Type B pancreatic cell (in vitro differentiated cells): ENCODE measurements at regions not wholly inside any gene's neighbourhood (a gene's known extent, or its start where the extent isn't known, plus 50 kb on each side); places are given as distances from the start of the nearest gene placed in this dataset.
"Not testable (repeated sequence)": the region's sequence is repeated elsewhere in the genome, so short reads cannot be mapped to it uniquely, and the experiment has no call there.

Experiments
- DNase-seq: peaks from one replicate; pipeline ENCODE4 v3.0.0; 2021; ENCODE audit warnings: mixed read lengths; ENCODE audit not compliant: unreplicated experiment; ENCODE audit errors: extremely low spot score
- H3K27ac Mint-ChIP-seq: 2 replicates; pipeline ENCODE4 v1.8.0; 2021; ENCODE audit warnings: mild to moderate bottlenecking, mixed read lengths
- H3K27me3 Mint-ChIP-seq: 2 replicates; pipeline ENCODE4 v1.8.0; 2021; ENCODE audit warnings: mixed read lengths
- H3K36me3 Mint-ChIP-seq: 2 replicates; pipeline ENCODE4 v1.8.0; 2021; ENCODE audit warnings: mixed read lengths
- H3K4me1 Mint-ChIP-seq: one replicate; pipeline ENCODE4 v1.8.0; 2021; ENCODE audit warnings: mixed read lengths; ENCODE audit not compliant: unreplicated experiment
- H3K4me3 Mint-ChIP-seq: 2 replicates; pipeline ENCODE4 v1.8.0; 2021; ENCODE audit warnings: mild to moderate bottlenecking, mixed read lengths
- H3K9me3 Mint-ChIP-seq: 2 replicates; pipeline ENCODE4 v1.8.0; 2021; ENCODE audit warnings: mixed read lengths
- TF ChIP-seq, protein P1 (sequence below): fragments of 200-600 bp; sonication (generic); conservative IDR thresholded peaks from 2 replicates; pipeline ENCODE4 v1.5.0; 2021; ENCODE audit warnings: antibody characterized with exemption, mild to moderate bottlenecking

DNA sequence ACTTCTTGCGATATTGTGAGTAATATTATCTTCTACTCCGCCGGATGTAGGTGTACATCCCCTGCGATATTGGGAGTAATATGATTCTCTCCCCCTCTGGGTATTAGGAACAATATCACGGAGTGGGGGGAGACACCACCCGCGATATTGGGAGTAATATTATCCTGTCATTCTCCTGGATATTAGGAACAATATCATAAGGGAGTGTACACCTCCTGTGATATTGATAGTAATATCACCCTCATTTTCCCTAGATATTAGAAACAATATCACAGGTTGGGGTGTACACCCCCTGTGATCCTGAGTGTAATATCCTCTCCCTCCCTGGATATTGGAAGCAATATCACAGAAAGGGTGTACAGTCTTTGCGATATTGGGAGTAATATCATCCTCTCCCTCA, 64.3 kb upstream of the CEACAM21 start:
- TF ChIP-seq, protein P1, sequence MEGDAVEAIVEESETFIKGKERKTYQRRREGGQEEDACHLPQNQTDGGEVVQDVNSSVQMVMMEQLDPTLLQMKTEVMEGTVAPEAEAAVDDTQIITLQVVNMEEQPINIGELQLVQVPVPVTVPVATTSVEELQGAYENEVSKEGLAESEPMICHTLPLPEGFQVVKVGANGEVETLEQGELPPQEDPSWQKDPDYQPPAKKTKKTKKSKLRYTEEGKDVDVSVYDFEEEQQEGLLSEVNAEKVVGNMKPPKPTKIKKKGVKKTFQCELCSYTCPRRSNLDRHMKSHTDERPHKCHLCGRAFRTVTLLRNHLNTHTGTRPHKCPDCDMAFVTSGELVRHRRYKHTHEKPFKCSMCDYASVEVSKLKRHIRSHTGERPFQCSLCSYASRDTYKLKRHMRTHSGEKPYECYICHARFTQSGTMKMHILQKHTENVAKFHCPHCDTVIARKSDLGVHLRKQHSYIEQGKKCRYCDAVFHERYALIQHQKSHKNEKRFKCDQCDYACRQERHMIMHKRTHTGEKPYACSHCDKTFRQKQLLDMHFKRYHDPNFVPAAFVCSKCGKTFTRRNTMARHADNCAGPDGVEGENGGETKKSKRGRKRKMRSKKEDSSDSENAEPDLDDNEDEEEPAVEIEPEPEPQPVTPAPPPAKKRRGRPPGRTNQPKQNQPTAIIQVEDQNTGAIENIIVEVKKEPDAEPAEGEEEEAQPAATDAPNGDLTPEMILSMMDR, result no peak
- Mint-ChIP-seq H3K36me3 (no peaks in the 10 kb centered on the region), H3K27me3 (peaks cover 21% of the 10 kb centered on the region), H3K4me1 (no peaks in the 10 kb centered on the region), H3K27ac (no peak overlapping the region), H3K9me3 (no peaks in the 10 kb centered on the region), H3K4me3 (no peak overlapping the region)
- DNase-seq, result no peak

GRCh38 chr19:41515015-41515652, 60.8 kb upstream of the CEACAM21 start:
- Mint-ChIP-seq H3K27me3 (peaks cover 37% of the 10 kb centered on the region), H3K4me1 (no peaks in the 10 kb centered on the region), H3K9me3 (no peaks in the 10 kb centered on the region), H3K36me3 (no peaks in the 10 kb centered on the region), H3K27ac (no peak overlapping the region), H3K4me3 (no peak overlapping the region)
- TF ChIP-seq, protein P1, result no peak
- DNase-seq, result no peak

DNA sequence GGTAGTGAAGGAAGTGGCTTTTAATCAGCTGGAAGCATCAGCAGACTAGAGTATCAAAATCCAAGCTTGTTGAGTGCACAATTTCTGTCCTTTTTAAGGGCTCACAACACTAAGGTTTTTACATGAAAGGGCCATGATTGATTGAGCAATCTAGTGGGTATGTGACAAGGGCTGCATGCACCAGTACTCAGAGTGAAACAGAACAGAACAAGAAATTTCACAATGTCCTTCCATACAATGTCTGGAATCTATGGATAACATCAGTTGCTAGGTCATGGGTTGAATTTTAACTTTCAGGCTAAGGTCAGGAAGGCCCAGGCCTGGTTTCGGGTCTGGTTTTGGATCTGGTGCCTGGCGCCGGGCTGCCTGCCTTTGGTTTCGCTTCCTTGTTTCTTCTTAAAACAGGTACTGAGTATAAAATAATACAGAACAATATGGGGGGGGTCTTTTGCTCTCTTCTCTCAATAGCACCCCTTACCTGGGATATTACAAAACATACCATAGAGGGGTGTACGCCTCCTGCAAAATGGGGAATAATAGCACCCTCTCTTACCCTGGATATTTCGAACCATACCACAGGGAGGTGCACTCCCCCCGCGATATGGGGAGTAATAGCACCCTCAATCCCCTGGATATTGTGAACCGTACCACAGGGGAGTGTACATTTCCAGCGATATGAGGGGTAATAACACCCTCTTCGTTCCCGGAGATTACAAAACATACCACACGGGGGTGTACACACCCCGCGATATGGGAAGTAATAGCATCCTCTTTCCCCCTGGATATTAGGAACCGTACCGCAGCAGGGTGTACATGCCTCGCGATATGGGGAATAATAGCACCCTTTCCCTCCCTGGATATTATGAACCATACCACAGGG, 59.4 kb upstream of the CEACAM21 start:
- not testable (repeated sequence) for H3K27ac Mint-ChIP-seq, DNase-seq, H3K36me3 Mint-ChIP-seq, H3K4me1 Mint-ChIP-seq, H3K4me3 Mint-ChIP-seq, H3K9me3 Mint-ChIP-seq
- H3K27me3 Mint-ChIP-seq, result peaks cover 48% of the 10 kb centered on the region

DNA sequence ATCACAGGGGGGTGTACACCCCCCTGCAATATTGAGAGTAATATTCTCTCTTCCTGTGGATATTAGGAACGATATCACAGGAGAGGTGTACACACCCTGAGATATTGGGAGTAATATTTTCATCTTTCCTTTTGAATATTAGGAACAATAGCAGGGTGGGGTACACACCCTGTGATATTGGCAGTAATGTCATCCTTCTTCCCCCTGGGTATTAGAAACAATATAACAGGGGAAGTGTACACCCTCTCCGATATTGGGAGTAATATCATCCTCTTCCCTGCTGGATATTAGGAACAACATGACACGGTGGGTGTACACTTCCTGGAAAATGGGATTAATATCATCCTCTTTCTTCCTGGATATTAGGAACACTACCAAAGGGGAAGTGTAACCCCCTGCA, 57.8 kb upstream of the CEACAM21 start:
- no peaks in the 10 kb centered on the region for H3K4me1 Mint-ChIP-seq
- H3K27me3 Mint-ChIP-seq, result peaks cover 59% of the 10 kb centered on the region
- DNase-seq, result no peak
- H3K9me3 Mint-ChIP-seq, result no peaks in the 10 kb centered on the region
- H3K36me3 Mint-ChIP-seq, result no peaks in the 10 kb centered on the region
- TF ChIP-seq, protein P1, result no peak
- H3K27ac Mint-ChIP-seq, result no peak overlapping the region
- H3K4me3 Mint-ChIP-seq, result no peak overlapping the region

DNA sequence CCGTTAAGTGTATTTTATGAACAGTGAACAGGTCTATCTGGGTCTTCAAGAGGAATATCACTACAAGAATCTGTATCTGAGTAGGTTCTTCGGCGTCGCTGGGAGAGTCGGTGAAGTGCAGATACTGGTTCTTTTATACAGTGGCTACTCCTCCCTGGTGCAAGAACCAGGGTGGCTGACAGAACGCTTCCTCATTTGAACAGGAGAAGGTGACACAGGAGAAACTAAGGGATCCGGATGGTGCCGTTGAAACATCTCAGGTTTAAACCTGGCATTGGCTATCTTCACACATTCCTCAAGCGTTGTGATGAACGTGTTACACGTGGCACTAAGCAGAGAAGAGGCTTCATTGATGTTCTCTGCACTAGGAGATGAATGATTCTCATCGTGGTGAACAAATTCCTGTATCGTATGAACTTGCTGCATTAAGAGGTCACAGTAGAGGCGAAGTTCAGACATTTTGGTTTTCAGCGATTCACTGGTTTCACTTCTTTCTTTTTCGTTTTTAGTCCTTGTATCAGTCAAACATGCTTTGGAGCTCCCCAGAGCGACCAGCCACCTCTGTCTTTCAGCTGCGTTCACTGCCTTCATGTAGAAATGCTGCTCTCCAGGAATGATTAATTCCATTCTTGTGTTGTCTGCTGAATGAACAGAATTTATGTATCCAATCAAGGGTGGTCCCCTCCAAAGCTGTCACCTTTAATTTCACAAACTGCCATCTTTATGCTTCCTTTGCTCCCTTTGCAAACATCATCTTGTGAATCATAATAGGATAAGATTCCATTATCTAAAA, 54.6 kb upstream of the CEACAM21 start:
- not testable (repeated sequence) for H3K27ac Mint-ChIP-seq, H3K4me1 Mint-ChIP-seq, DNase-seq, H3K9me3 Mint-ChIP-seq, H3K4me3 Mint-ChIP-seq, H3K36me3 Mint-ChIP-seq
- H3K27me3 Mint-ChIP-seq, result peaks cover 72% of the 10 kb centered on the region

- Mint-ChIP-seq H3K27me3 (peaks cover 71% of the 10 kb centered on the region), H3K4me1 (no peaks in the 10 kb centered on the region)
- DNase-seq, result no peak
Measured at GRCh38 chr19:41521931-41522555, 53.9 kb upstream of the CEACAM21 start.

More at GRCh38 chr19:41521931-41522555, 53.9 kb upstream of the CEACAM21 start:
- TF ChIP-seq, protein P1, result no peak
- Mint-ChIP-seq H3K9me3 (no peaks in the 10 kb centered on the region), H3K27ac (no peak overlapping the region), H3K4me3 (no peak overlapping the region), H3K36me3 (no peaks in the 10 kb centered on the region)
